HCT116 (cell line): ENCODE measurements at regions not wholly inside any gene's neighbourhood (a gene's known extent, or its start where the extent isn't known, plus 50 kb on each side); places are given as distances from the start of the nearest gene placed in this dataset.

Experiments used
- ATAC-seq: fragments of 200-7000 bp; cut with Tn5 transposase; 2 replicates; pipeline ENCODE4 v1.9.1; 2020; ENCODE audit warnings: mild to moderate bottlenecking, moderate library complexity
- BruUV-seq: library from RNA; stranded (reverse); fragments of 400-500 nt; replicated peaks from 2 replicates; lab custom pipeline; 2021; lab: Mats Ljungman, UMichigan
- CTCF ChIA-PET: fragments of 300-600 bp; sonication (Branson Sonifier 250); formaldehyde crosslinking; loops from one replicate; lab custom pipeline; 2021; ENCODE audit warnings: antibody characterized with exemption; lab: Charles Lee
- POLR2A ChIA-PET: fragments of 300-600, 350-600 bp; sonication (Branson Sonifier 250); formaldehyde crosslinking; loops from one replicate; lab custom pipeline; 2021; ENCODE audit warnings: antibody characterized with exemption; lab: Charles Lee
- RAD21 ChIA-PET, 2 experiments: fragments of 300-600 bp; sonication (Branson Sonifier 250); formaldehyde crosslinking; loops; one replicate each; lab custom pipeline; 2023; ENCODE audit warnings: low total read pairs in 2 of 2; ENCODE audit not compliant: uncharacterized antibody in 2 of 2, unreplicated experiment in 2 of 2, low non-redundant PET in 1 of 2; lab: Charles Lee
- DNase-seq: peaks from one replicate; pipeline ENCODE4 v3.0.0-alpha.2; 2010; ENCODE audit warnings: low read depth, low spot score
- H2AFZ ChIP-seq: fragments of 200-600 bp; shearing (Covaris generic), sonication (generic); 2 replicates; pipeline ENCODE4 v1.6.1; 2017; ENCODE audit warnings: low read depth, mixed run types, mixed read lengths, antibody characterized with exemption, low read length; ENCODE audit not compliant: poor library complexity, severe bottlenecking
- H3K27ac ChIP-seq: 2 replicates; pipeline ENCODE4 v1.5.1; 2012; ENCODE audit warnings: low read depth, low read length
- H3K27me3 ChIP-seq: fragments of 200-600 bp; sonication (generic); 2 replicates; pipeline ENCODE4 v1.6.1; 2016; ENCODE audit warnings: mixed run types, low read length, mixed read lengths; ENCODE audit not compliant: insufficient read depth
- H3K36me3 ChIP-seq, 2 experiments: fragments of 200-500 bp in 1 of 2; fragments of 200-600 bp in 1 of 2; sonication (Bioruptor generic) in 1 of 2; sonication (generic) in 1 of 2; 2 replicates each; pipeline versions ENCODE4 v1.5.1 to v1.6.1; 2014 to 2016; ENCODE audit warnings: low read length in 2 of 2, inconsistent platforms in 1 of 2, mixed read lengths in 1 of 2, mixed run types in 1 of 2; ENCODE audit not compliant: insufficient read depth in 2 of 2, control insufficient read depth in 1 of 2
- H3K4me1 ChIP-seq, 2 experiments: fragments of 200-600 bp in 1 of 2; sonication (generic) in 1 of 2; 2 replicates each; pipeline versions ENCODE4 v1.5.1 to v1.6.1; 2012 to 2017; ENCODE audit warnings: low read length in 2 of 2, inconsistent platforms in 1 of 2, mild to moderate bottlenecking in 1 of 2, mixed read lengths in 1 of 2, mixed run types in 1 of 2, moderate library complexity in 1 of 2; ENCODE audit not compliant: insufficient read depth in 2 of 2, control insufficient read depth in 1 of 2
- H3K4me2 ChIP-seq: fragments of 200-600 bp; sonication (generic); 2 replicates; pipeline ENCODE4 v1.6.1; 2017; ENCODE audit warnings: mixed run types, low read length, mixed read lengths
- H3K4me3 ChIP-seq, 2 experiments: fragments of 200-600 bp in 1 of 2; sonication (generic) in 1 of 2; replicated peaks in 1 of 2; 2 replicates each; pipeline ENCODE4 v1.5.1; 2011 to 2016; ENCODE audit warnings: low read length in 2 of 2, control low read depth in 1 of 2, low read depth in 1 of 2, mild to moderate bottlenecking in 1 of 2, mixed read lengths in 1 of 2, mixed run types in 1 of 2
- H3K79me2 ChIP-seq: fragments of 200-600 bp; sonication (generic); 2 replicates; pipeline ENCODE4 v1.6.1; 2017; ENCODE audit warnings: mild to moderate bottlenecking, mixed run types, low read length, moderate library complexity, mixed read lengths; ENCODE audit not compliant: insufficient read depth
- H3K9ac ChIP-seq: fragments of 200-600 bp; sonication (generic); 2 replicates; pipeline ENCODE4 v1.6.1; 2016; ENCODE audit warnings: low read length, mixed read lengths
- H3K9me2 ChIP-seq: fragments of 200-600 bp; sonication (generic), shearing (Covaris generic); 2 replicates; pipeline ENCODE4 v1.6.1; 2017; ENCODE audit warnings: mixed run types, mild to moderate bottlenecking, moderate library complexity; ENCODE audit not compliant: insufficient read depth
- H3K9me3 ChIP-seq, 2 experiments: fragments of 200-500 bp in 1 of 2; fragments of 200-600 bp in 1 of 2; sonication (Bioruptor generic) in 1 of 2; sonication (generic) in 1 of 2; 2 replicates each; pipeline ENCODE4 v1.6.1; 2014 to 2017; ENCODE audit warnings: low read length in 2 of 2, mixed read lengths in 2 of 2, inconsistent platforms in 1 of 2, low read depth in 1 of 2, mild to moderate bottlenecking in 1 of 2, mixed run types in 1 of 2, moderate library complexity in 1 of 2; ENCODE audit not compliant: control insufficient read depth in 1 of 2, insufficient read depth in 1 of 2
- H4K20me1 ChIP-seq: fragments of 200-600 bp; sonication (generic), shearing (Covaris generic); 2 replicates; pipeline ENCODE4 v1.6.1; 2017; ENCODE audit warnings: mixed run types, mild to moderate bottlenecking, moderate library complexity; ENCODE audit not compliant: insufficient read depth
- CEBPB ChIP-seq: IDR thresholded peaks from 2 replicates; pipeline ENCODE4 v1.6.1; 2012; ENCODE audit warnings: low read depth
- ELF1 ChIP-seq: IDR thresholded peaks from 2 replicates; pipeline ENCODE4 v1.6.1; 2012; ENCODE audit warnings: low read depth, borderline replicate concordance
- EZH2 ChIP-seq: fragments of 200-600 bp; sonication (generic); IDR thresholded peaks from 2 replicates; pipeline ENCODE4 v1.6.1; 2017; ENCODE audit warnings: antibody characterized with exemption, mixed run types
- EZH2phosphoT487 ChIP-seq: fragments of 200-600 bp; IDR thresholded peaks from 2 replicates; pipeline ENCODE4 v1.6.1; 2018; ENCODE audit warnings: antibody characterized with exemption, borderline replicate concordance
- FOSL1 ChIP-seq: IDR thresholded peaks from 2 replicates; pipeline ENCODE4 v1.6.1; 2012; ENCODE audit warnings: low read depth
- JUND ChIP-seq: IDR thresholded peaks from 2 replicates; pipeline ENCODE4 v1.6.1; 2012
- POLR2A ChIP-seq: IDR thresholded peaks from 2 replicates; pipeline ENCODE4 v1.7.0; 2011; ENCODE audit warnings: borderline replicate concordance; ENCODE audit not compliant: insufficient read depth, insufficient read length; ENCODE audit errors: extremely low read depth
- POLR2AphosphoS5 ChIP-seq: IDR thresholded peaks from 2 replicates; pipeline ENCODE4 v1.6.1; 2011; ENCODE audit warnings: mild to moderate bottlenecking, low read depth, low read length, moderate library complexity
- RAD21 ChIP-seq: IDR thresholded peaks from 2 replicates; pipeline ENCODE4 v1.6.1; 2012; ENCODE audit warnings: low read depth, mild to moderate bottlenecking
- SP1 ChIP-seq: IDR thresholded peaks from 2 replicates; pipeline ENCODE4 v1.6.1; 2012; ENCODE audit warnings: low read depth
- SRF ChIP-seq: IDR thresholded peaks from 2 replicates; pipeline ENCODE4 v1.6.1; 2012; ENCODE audit warnings: low read depth
- ZNF274 ChIP-seq: fragments of 200-500 bp; sonication (Bioruptor generic); IDR thresholded peaks from 2 replicates; pipeline ENCODE4 v1.6.1; 2014; ENCODE audit warnings: mild to moderate bottlenecking, low read depth, low read length, inconsistent platforms
- intact Hi-C: fragments of 100-400 bp; cut with micrococcal nuclease; formaldehyde crosslinking; loops from 2 replicates; pipeline ENCODE4 v1.10.0; 2022
- TF ChIP-seq, protein P1 (sequence below): IDR thresholded peaks from 2 replicates; pipeline ENCODE4 v1.6.1; 2011; ENCODE audit warnings: mild to moderate bottlenecking, low read length, moderate library complexity; ENCODE audit not compliant: insufficient replicate concordance; ENCODE audit errors: extremely low read depth
- TF ChIP-seq, protein P2 (sequence below): IDR thresholded peaks from 2 replicates; pipeline ENCODE4 v1.6.1; 2012; ENCODE audit warnings: low read depth
- TF ChIP-seq, protein P3 (sequence below): IDR thresholded peaks from 2 replicates; pipeline ENCODE4 v1.6.1; 2012
- TF ChIP-seq, protein P4 (sequence below): IDR thresholded peaks from 2 replicates; pipeline ENCODE4 v1.6.1; 2012

- no peak overlapping the region for H3K4me3 ChIP-seq
- CTCF ChIA-PET, result no interaction called here
- no peak for TF ChIP-seq RAD21
- no peak for TF ChIP-seq EZH2phosphoT487
- TF ChIP-seq CEBPB, result no peak
- no peak for TF ChIP-seq ZNF274
- TF ChIP-seq, protein P1, sequence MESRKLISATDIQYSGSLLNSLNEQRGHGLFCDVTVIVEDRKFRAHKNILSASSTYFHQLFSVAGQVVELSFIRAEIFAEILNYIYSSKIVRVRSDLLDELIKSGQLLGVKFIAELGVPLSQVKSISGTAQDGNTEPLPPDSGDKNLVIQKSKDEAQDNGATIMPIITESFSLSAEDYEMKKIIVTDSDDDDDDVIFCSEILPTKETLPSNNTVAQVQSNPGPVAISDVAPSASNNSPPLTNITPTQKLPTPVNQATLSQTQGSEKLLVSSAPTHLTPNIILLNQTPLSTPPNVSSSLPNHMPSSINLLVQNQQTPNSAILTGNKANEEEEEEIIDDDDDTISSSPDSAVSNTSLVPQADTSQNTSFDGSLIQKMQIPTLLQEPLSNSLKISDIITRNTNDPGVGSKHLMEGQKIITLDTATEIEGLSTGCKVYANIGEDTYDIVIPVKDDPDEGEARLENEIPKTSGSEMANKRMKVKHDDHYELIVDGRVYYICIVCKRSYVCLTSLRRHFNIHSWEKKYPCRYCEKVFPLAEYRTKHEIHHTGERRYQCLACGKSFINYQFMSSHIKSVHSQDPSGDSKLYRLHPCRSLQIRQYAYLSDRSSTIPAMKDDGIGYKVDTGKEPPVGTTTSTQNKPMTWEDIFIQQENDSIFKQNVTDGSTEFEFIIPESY, result no peak
- TF ChIP-seq ELF1, result no peak
- TF ChIP-seq, all 23 proteins: peak for 0
These were observed 360.3 kb downstream of the FOXG1 start for GRCh38 chr14:29126865-29127264.

GRCh38 chr14:29140016-29140415 is 373.4 kb downstream of the FOXG1 start:
- POLR2A ChIA-PET, result no interaction called here
- TF ChIP-seq, protein P2, sequence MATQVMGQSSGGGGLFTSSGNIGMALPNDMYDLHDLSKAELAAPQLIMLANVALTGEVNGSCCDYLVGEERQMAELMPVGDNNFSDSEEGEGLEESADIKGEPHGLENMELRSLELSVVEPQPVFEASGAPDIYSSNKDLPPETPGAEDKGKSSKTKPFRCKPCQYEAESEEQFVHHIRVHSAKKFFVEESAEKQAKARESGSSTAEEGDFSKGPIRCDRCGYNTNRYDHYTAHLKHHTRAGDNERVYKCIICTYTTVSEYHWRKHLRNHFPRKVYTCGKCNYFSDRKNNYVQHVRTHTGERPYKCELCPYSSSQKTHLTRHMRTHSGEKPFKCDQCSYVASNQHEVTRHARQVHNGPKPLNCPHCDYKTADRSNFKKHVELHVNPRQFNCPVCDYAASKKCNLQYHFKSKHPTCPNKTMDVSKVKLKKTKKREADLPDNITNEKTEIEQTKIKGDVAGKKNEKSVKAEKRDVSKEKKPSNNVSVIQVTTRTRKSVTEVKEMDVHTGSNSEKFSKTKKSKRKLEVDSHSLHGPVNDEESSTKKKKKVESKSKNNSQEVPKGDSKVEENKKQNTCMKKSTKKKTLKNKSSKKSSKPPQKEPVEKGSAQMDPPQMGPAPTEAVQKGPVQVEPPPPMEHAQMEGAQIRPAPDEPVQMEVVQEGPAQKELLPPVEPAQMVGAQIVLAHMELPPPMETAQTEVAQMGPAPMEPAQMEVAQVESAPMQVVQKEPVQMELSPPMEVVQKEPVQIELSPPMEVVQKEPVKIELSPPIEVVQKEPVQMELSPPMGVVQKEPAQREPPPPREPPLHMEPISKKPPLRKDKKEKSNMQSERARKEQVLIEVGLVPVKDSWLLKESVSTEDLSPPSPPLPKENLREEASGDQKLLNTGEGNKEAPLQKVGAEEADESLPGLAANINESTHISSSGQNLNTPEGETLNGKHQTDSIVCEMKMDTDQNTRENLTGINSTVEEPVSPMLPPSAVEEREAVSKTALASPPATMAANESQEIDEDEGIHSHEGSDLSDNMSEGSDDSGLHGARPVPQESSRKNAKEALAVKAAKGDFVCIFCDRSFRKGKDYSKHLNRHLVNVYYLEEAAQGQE, result no peak
- TF ChIP-seq, protein P3, sequence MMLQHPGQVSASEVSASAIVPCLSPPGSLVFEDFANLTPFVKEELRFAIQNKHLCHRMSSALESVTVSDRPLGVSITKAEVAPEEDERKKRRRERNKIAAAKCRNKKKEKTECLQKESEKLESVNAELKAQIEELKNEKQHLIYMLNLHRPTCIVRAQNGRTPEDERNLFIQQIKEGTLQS, result no peak
- TF ChIP-seq JUND, result no peak
- TF ChIP-seq, protein P4, sequence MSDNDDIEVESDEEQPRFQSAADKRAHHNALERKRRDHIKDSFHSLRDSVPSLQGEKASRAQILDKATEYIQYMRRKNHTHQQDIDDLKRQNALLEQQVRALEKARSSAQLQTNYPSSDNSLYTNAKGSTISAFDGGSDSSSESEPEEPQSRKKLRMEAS, result no peak
- no peak for TF ChIP-seq POLR2AphosphoS5
- TF ChIP-seq SP1, result no peak
- no peak for TF ChIP-seq FOSL1
- no peak for TF ChIP-seq EZH2
- no peak for TF ChIP-seq SRF
- TF ChIP-seq ZNF274, result no peak
- no peak for TF ChIP-seq ELF1
- TF ChIP-seq POLR2A, result no peak

More at GRCh38 chr14:29126865-29127264, 360.3 kb downstream of the FOXG1 start:
- no peak overlapping the region for H3K4me2 ChIP-seq
- intact Hi-C loops, result no loop called here
- H3K27me3 ChIP-seq, result no peaks in the 10 kb centered on the region
- no peaks in the 10 kb centered on the region for H3K4me1 ChIP-seq
- H2AFZ ChIP-seq, result no peak overlapping the region
- ATAC-seq (no peak), DNase-seq (no peak)
- POLR2A ChIA-PET, result no interaction called here
- no peaks in the 10 kb centered on the region for H4K20me1 ChIP-seq
- no peak overlapping the region for H3K9ac ChIP-seq
- H3K36me3 ChIP-seq, result no peaks in the 10 kb centered on the region
- H3K9me2 ChIP-seq, result no peaks in the 10 kb centered on the region
- RAD21 ChIA-PET, result no interaction called here
- H3K27ac ChIP-seq, result no peak overlapping the region
- BruUV-seq, result no TSS peak
- H3K79me2 ChIP-seq, result no peaks in the 10 kb centered on the region
- peaks cover 0 to 23% of the 10 kb centered on the region in 2 experiments; a peak in 3 of 4 replicates for H3K9me3 ChIP-seq

More at GRCh38 chr14:29140016-29140415, 373.4 kb downstream of the FOXG1 start:
- H3K4me2 ChIP-seq, result no peak overlapping the region
- H3K27ac ChIP-seq, result no peak overlapping the region
- H3K36me3 ChIP-seq, result no peaks in the 10 kb centered on the region
- no peaks in the 10 kb centered on the region for H3K27me3 ChIP-seq
- peaks cover 20 to 48% of the 10 kb centered on the region in 2 experiments; a peak in 2 of 4 replicates for H3K9me3 ChIP-seq
- BruUV-seq, result no TSS peak
- intact Hi-C loops, result no loop called here
- no peaks in the 10 kb centered on the region for H3K9me2 ChIP-seq
- ATAC-seq, result no peak
- no peak overlapping the region for H2AFZ ChIP-seq
- no peaks in the 10 kb centered on the region for H3K79me2 ChIP-seq
- H4K20me1 ChIP-seq, result no peaks in the 10 kb centered on the region
- ChIA-PET CTCF (no interaction called here), RAD21 (no interaction called here)
- no peak overlapping the region for H3K9ac ChIP-seq
- no peak for DNase-seq
- H3K4me3 ChIP-seq, result no peak overlapping the region
- H3K4me1 ChIP-seq, result no peaks in the 10 kb centered on the region
